SK-N-SH (cell line): ENCODE measurements at regions not wholly inside any gene's neighbourhood (a gene's known extent, or its start where the extent isn't known, plus 50 kb on each side); places are given as distances from the start of the nearest gene placed in this dataset.

Experiments used
- CHD2 ChIP-seq: fragments of 150-350 bp; IDR thresholded peaks from 2 replicates; pipeline ENCODE4 v1.6.1; 2018; ENCODE audit warnings: low read length; ENCODE audit not compliant: partially characterized antibody
- CTCF ChIP-seq: fragments of 200-600 bp; sonication (generic); IDR thresholded peaks from 2 replicates; pipeline ENCODE4 v1.6.1; 2017; ENCODE audit warnings: antibody characterized with exemption, mild to moderate bottlenecking, moderate library complexity
- EZH2phosphoT487 ChIP-seq: fragments of 200-600 bp; sonication (generic); IDR thresholded peaks from 2 replicates; pipeline ENCODE4 v1.6.1; 2017; ENCODE audit warnings: low read depth, mixed run types, mild to moderate bottlenecking, antibody characterized with exemption, moderate library complexity, borderline replicate concordance
- FOSL2 ChIP-seq: IDR thresholded peaks from 2 replicates; pipeline ENCODE4 v1.4.0; 2012; ENCODE audit warnings: low read depth, mild to moderate bottlenecking, moderate library complexity, borderline replicate concordance
- FOXM1 ChIP-seq: IDR thresholded peaks from 2 replicates; pipeline ENCODE4 v1.4.0; 2012; ENCODE audit warnings: low read depth, mild to moderate bottlenecking
- PBX3 ChIP-seq: IDR thresholded peaks from 2 replicates; pipeline ENCODE4; 2012
- POLR2AphosphoS5 ChIP-seq: IDR thresholded peaks from 2 replicates; pipeline ENCODE4 v1.6.1; 2012; ENCODE audit warnings: low read depth, low read length
- RAD21 ChIP-seq: IDR thresholded peaks from 2 replicates; pipeline ENCODE4 v1.6.1; 2012; ENCODE audit warnings: mild to moderate bottlenecking, low read length
- REST ChIP-seq: IDR thresholded peaks from 2 replicates; pipeline ENCODE4 v1.6.1; 2012; ENCODE audit warnings: mild to moderate bottlenecking, low read depth, low read length, moderate library complexity
- RXRA ChIP-seq: IDR thresholded peaks from 2 replicates; pipeline ENCODE4 v1.4.0; 2012; ENCODE audit warnings: low read depth, mild to moderate bottlenecking, borderline replicate concordance
- TF ChIP-seq, protein P1 (sequence below): IDR thresholded peaks from 2 replicates; pipeline ENCODE4 v1.4.0; 2012; ENCODE audit warnings: low read depth

DNA sequence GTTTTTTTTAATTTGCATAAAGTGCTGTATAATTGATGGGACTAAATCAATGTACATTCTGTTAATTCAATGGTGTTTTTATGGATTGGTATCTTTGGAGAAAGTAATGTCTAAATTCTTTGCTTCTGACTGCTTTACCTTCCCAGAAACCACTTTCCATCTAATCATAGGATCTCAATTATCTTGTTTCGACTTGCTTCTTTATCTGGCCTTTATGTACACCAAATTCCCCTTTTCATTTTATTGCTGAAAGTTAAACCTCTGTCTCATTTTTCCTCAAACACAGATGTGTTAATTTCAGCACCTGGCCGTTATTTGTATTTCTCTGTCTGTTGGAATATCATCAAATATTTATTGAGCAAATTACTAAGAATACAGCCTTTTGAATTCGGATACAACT, 287.3 kb upstream of the GBE1 start:
- TF ChIP-seq CHD2 (no peak), CTCF (no peak), REST (no peak), EZH2phosphoT487 (no peak), POLR2AphosphoS5 (no peak), PBX3 (no peak), FOSL2 (no peak), RXRA (no peak), FOXM1 (no peak), RAD21 (no peak)
- TF ChIP-seq, protein P1, sequence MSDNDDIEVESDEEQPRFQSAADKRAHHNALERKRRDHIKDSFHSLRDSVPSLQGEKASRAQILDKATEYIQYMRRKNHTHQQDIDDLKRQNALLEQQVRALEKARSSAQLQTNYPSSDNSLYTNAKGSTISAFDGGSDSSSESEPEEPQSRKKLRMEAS: no peak
